MCF 10A (cell line): ENCODE measurements at regions not wholly inside any gene's neighbourhood (a gene's known extent, or its start where the extent isn't known, plus 50 kb on each side); places are given as distances from the start of the nearest gene placed in this dataset.

ENCODE experiments used
- BruUV-seq: library from RNA; stranded (reverse); fragments of 400-500 nt; replicated peaks from 2 replicates; lab custom pipeline; 2021; lab: Mats Ljungman, UMichigan
- CTCF ChIA-PET: fragments of 300-600 bp; sonication (Branson Sonifier 250); formaldehyde crosslinking; extraction: SDS; loops from one replicate; lab custom pipeline; 2021; ENCODE audit warnings: antibody characterized with exemption, inconsistent platforms; lab: Yijun Ruan, JAX
- POLR2A ChIA-PET: fragments of 300-600, 350-650 bp; sonication (Branson Sonifier 250); formaldehyde crosslinking; extraction: SDS; loops from one replicate; lab custom pipeline; 2020; ENCODE audit warnings: antibody characterized with exemption, inconsistent platforms; lab: Yijun Ruan, JAX
- DNase-seq: peaks from one replicate; pipeline ENCODE4 v3.0.0-alpha.2; 2018; ENCODE audit not compliant: unreplicated experiment
- H3K27ac Mint-ChIP-seq: one replicate; pipeline ENCODE4 v1.8.0; 2022; ENCODE audit warnings: mild to moderate bottlenecking, low read depth, mixed read lengths; ENCODE audit not compliant: unreplicated experiment
- H3K27me3 Mint-ChIP-seq: one replicate; pipeline ENCODE4 v1.8.0; 2022; ENCODE audit warnings: mixed read lengths; ENCODE audit not compliant: insufficient read depth, unreplicated experiment
- H3K36me3 Mint-ChIP-seq: one replicate; pipeline ENCODE4 v1.8.0; 2022; ENCODE audit warnings: mild to moderate bottlenecking, moderate library complexity, mixed read lengths; ENCODE audit not compliant: insufficient read depth, unreplicated experiment
- H3K4me1 Mint-ChIP-seq: one replicate; pipeline ENCODE4 v1.8.0; 2022; ENCODE audit warnings: mixed read lengths; ENCODE audit not compliant: insufficient read depth, unreplicated experiment
- H3K4me3 Mint-ChIP-seq: one replicate; pipeline ENCODE4 v1.8.0; 2022; ENCODE audit warnings: mild to moderate bottlenecking, moderate library complexity, mixed read lengths; ENCODE audit not compliant: unreplicated experiment
- H3K9me3 Mint-ChIP-seq: one replicate; pipeline ENCODE4 v1.8.0; 2022; ENCODE audit warnings: mixed read lengths; ENCODE audit not compliant: unreplicated experiment
- CTCF ChIP-seq: fragments of 200-600 bp; IDR thresholded peaks from one replicate; pipeline ENCODE4 v1.8.0; 2022; ENCODE audit warnings: antibody characterized with exemption, mild to moderate bottlenecking; ENCODE audit not compliant: unreplicated experiment
- intact Hi-C: fragments of 100-400 bp; cut with micrococcal nuclease; formaldehyde crosslinking; loops from 2 replicates; pipeline ENCODE4 v1.14.1; 2022

GRCh38 chrX:95974096-95974470, 710.6 kb upstream of the DIAPH2 start:
- Mint-ChIP-seq H3K36me3 (no peaks in the 10 kb centered on the region), H3K4me3 (no peak overlapping the region), H3K27me3 (peaks cover 9% of the 10 kb centered on the region), H3K9me3 (no peaks in the 10 kb centered on the region), H3K4me1 (peaks cover 23% of the 10 kb centered on the region), H3K27ac (no peak overlapping the region)
- no TSS peak for BruUV-seq
- CTCF ChIA-PET, result no interaction called here
- POLR2A ChIA-PET, result interaction anchor here (0.8 to 1.3 kb wide), 3 partner anchors 16 to 89 kb away, joined by 4 to 6 read pairs (median 5); no protein-coding TSS in a partner anchor
- intact Hi-C loops, result no loop called here
- TF ChIP-seq CTCF, result no peak
- no peak for DNase-seq

- peaks cover 23% of the 10 kb centered on the region for H3K4me1 Mint-ChIP-seq
- no peak for TF ChIP-seq CTCF
- DNase-seq, result peak; percentile 89
- H3K9me3 Mint-ChIP-seq, result no peaks in the 10 kb centered on the region
- ChIA-PET CTCF (interaction anchor here (0.7 kb wide), 1 partner anchor 210 kb away, joined by 3 read pairs; no protein-coding TSS in a partner anchor), POLR2A (interaction anchor here (0.5 to 1.3 kb wide), 8 partner anchors 16 to 90 kb away, joined by 3 to 7 read pairs (median 4); no protein-coding TSS in a partner anchor)
- no peak overlapping the region for H3K27ac Mint-ChIP-seq
- peaks cover 9% of the 10 kb centered on the region for H3K27me3 Mint-ChIP-seq
- H3K4me3 Mint-ChIP-seq, result no peak overlapping the region
- no peaks in the 10 kb centered on the region for H3K36me3 Mint-ChIP-seq
- intact Hi-C loops, result no loop called here
- no TSS peak for BruUV-seq
Observed at GRCh38 chrX:95974890-95975289, 709.8 kb upstream of the DIAPH2 start.

- ChIA-PET POLR2A (no interaction called here), CTCF (no interaction called here)
- H3K27ac Mint-ChIP-seq, result no peak overlapping the region
- TF ChIP-seq CTCF, result no peak
- H3K36me3 Mint-ChIP-seq, result no peaks in the 10 kb centered on the region
- DNase-seq, result no peak
- BruUV-seq, result no TSS peak
- peaks cover 5% of the 10 kb centered on the region for H3K4me1 Mint-ChIP-seq
- H3K27me3 Mint-ChIP-seq, result peaks cover 23% of the 10 kb centered on the region
- no peaks in the 10 kb centered on the region for H3K9me3 Mint-ChIP-seq
- intact Hi-C loops, result no loop called here
- H3K4me3 Mint-ChIP-seq, result no peak overlapping the region
Observed at GRCh38 chrX:95995583-95995982, 689.1 kb upstream of the DIAPH2 start.

DNA sequence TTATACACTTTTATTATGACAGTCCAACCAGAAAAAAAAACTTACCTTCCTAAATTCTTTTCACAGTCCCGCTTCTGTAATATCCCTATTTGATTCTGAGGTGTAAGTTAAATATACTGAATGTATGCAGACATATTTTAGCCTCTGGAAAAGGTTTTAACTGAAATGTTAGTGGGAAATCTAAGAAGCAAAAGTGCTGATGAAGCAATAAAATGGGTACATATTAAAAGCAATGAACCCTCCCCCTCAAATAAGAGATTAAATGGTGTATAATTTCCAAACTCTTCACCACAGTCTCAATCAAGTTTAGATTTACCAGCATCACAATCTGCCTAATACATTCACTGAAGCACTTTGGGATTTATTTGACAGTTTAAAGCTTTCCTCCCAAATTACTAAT, 688.3 kb upstream of the DIAPH2 start:
- intact Hi-C loops, result no loop called here
- no peak overlapping the region for H3K27ac Mint-ChIP-seq
- ChIA-PET CTCF (interaction anchor here (0.6 kb wide), 1 partner anchor 376 kb away, joined by 3 read pairs; no protein-coding TSS in a partner anchor), POLR2A (no interaction called here)
- peaks cover 16% of the 10 kb centered on the region for H3K27me3 Mint-ChIP-seq
- TF ChIP-seq CTCF, result no peak
- H3K4me3 Mint-ChIP-seq, result no peak overlapping the region
- no peaks in the 10 kb centered on the region for H3K9me3 Mint-ChIP-seq
- no TSS peak for BruUV-seq
- H3K36me3 Mint-ChIP-seq, result no peaks in the 10 kb centered on the region
- DNase-seq, result no peak
- H3K4me1 Mint-ChIP-seq, result peaks cover 5% of the 10 kb centered on the region
